ENCODE measurements at regions not wholly inside any gene's neighbourhood (a gene's known extent, or its start where the extent isn't known, plus 50 kb on each side); places are given as distances from the start of the nearest gene placed in this dataset.
"Not testable (repeated sequence)": the region's sequence is repeated elsewhere in the genome, so short reads cannot be mapped to it uniquely, and the experiment has no call there.

DNA sequence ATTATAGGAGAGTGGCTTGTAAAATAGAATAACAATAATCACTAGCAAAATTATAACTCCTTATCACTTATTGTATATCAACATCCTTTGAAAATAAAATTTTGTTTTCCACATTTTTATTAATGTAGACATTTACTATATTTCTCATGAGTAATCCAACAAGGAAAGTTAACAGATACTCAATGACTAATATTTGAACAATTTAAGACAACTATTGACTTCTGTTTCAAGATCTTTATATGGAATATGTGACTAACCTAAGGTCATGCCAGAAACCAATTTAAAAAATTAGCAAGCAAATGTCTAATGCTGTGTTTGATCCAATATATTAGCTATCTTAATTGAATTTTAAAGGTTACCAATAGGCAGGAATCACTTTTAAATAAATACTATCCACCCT lies 638.5 kb upstream of the FLRT2 start:
- H3K27ac ChIP-seq (ENCODE audit: low read depth, low read length), result no peak overlapping the region
- H3K79me2 ChIP-seq (ENCODE audit: control insufficient read depth, insufficient read depth, low read length, unreplicated experiment), result no peaks in the 10 kb centered on the region
- H2AFZ ChIP-seq (ENCODE audit: low read length, unreplicated experiment), result no peak overlapping the region
- no peaks in the 10 kb centered on the region for H3K4me1 ChIP-seq (ENCODE audit: control insufficient read depth, insufficient read depth, low read length, unreplicated experiment)
- H3K36me3 ChIP-seq (ENCODE audit: insufficient read depth, low read length), result no peaks in the 10 kb centered on the region
- no peaks in the 10 kb centered on the region for H3K27me3 ChIP-seq (ENCODE audit: insufficient read depth, low read length)
- no peak overlapping the region for H3K4me3 ChIP-seq (ENCODE audit: low read depth, low read length)

DNA sequence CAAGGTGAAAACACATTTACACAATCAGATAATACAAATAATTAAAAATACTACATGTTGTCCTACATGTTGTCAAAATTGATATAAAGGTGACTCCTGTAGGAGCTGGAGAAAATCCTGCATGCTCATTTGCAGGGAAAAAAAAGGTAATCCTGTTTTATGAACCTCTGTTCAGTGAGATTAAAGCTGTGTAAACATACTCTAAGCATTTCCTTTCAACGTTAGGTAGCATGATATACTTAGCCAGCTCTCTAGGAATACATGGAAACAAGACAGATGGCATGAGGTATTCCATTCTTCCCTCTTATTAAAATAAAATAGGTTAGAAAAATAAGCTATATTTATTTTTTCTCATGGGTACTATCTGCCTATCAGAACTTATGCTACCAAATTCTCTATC lies 635.7 kb upstream of the FLRT2 start:
- Histone ChIP-seq H3K79me2 (ENCODE audit: control insufficient read depth, insufficient read depth, low read length, unreplicated experiment) (no peaks in the 10 kb centered on the region), H2AFZ (ENCODE audit: low read length, unreplicated experiment) (no peak overlapping the region), H3K4me1 (ENCODE audit: control insufficient read depth, insufficient read depth, low read length, unreplicated experiment) (no peaks in the 10 kb centered on the region), H3K27me3 (ENCODE audit: insufficient read depth, low read length) (no peaks in the 10 kb centered on the region), H3K27ac (ENCODE audit: low read depth, low read length) (no peak overlapping the region), H3K4me3 (ENCODE audit: low read depth, low read length) (no peak overlapping the region), H3K36me3 (ENCODE audit: insufficient read depth, low read length) (no peaks in the 10 kb centered on the region)

DNA sequence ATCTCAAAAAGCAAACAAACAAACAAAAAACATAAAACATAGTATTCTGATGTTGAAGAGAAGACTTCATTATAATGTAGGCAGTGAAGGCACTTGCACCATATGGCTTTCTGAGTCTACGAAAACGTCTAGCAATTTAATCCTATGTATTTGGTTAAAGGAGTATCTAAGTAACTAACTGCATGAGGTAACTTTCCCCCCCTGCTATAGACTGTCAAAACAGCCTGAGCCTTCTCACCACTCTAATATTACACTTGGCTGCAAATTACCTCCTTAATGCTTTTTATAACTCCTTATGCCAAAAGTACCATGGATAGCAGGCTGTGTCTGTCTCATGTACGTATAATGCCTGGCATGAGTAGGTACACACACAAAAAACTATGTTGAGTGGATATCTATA lies 607.6 kb upstream of the FLRT2 start:
- no peaks in the 10 kb centered on the region for H3K36me3 ChIP-seq (ENCODE audit: insufficient read depth, low read length)
- no peaks in the 10 kb centered on the region for H3K79me2 ChIP-seq (ENCODE audit: control insufficient read depth, insufficient read depth, low read length, unreplicated experiment)
- no peak overlapping the region for H2AFZ ChIP-seq (ENCODE audit: low read length, unreplicated experiment)
- H3K4me3 ChIP-seq (ENCODE audit: low read depth, low read length), result no peak overlapping the region
- no peaks in the 10 kb centered on the region for H3K4me1 ChIP-seq (ENCODE audit: control insufficient read depth, insufficient read depth, low read length, unreplicated experiment)
- H3K27ac ChIP-seq (ENCODE audit: low read depth, low read length), result no peak overlapping the region
- no peaks in the 10 kb centered on the region for H3K27me3 ChIP-seq (ENCODE audit: insufficient read depth, low read length)

DNA sequence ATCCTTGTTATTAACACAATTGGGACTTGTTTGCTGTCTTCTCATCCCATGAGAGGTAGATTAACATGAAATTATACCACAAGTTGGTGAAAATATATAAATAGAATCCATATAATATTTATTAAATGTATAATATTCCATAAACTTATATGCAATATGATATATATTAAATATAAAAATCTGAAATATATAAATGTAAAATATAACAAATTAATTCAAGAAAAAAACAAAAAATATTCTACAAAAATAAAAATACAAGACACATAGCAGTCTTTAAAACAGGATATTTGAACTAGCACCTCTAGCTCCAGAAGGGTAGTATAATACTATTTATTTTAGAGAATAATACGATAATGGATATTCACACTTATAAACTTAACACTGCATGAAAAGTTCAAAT lies 603.3 kb upstream of the FLRT2 start:
- H3K36me3 ChIP-seq (ENCODE audit: insufficient read depth, low read length), result no peaks in the 10 kb centered on the region
- no peak overlapping the region for H2AFZ ChIP-seq (ENCODE audit: low read length, unreplicated experiment)
- H3K4me1 ChIP-seq (ENCODE audit: control insufficient read depth, insufficient read depth, low read length, unreplicated experiment), result no peaks in the 10 kb centered on the region
- no peak overlapping the region for H3K27ac ChIP-seq (ENCODE audit: low read depth, low read length)
- no peak overlapping the region for H3K4me3 ChIP-seq (ENCODE audit: low read depth, low read length)
- H3K27me3 ChIP-seq (ENCODE audit: insufficient read depth, low read length), result no peaks in the 10 kb centered on the region
- no peaks in the 10 kb centered on the region for H3K79me2 ChIP-seq (ENCODE audit: control insufficient read depth, insufficient read depth, low read length, unreplicated experiment)

DNA sequence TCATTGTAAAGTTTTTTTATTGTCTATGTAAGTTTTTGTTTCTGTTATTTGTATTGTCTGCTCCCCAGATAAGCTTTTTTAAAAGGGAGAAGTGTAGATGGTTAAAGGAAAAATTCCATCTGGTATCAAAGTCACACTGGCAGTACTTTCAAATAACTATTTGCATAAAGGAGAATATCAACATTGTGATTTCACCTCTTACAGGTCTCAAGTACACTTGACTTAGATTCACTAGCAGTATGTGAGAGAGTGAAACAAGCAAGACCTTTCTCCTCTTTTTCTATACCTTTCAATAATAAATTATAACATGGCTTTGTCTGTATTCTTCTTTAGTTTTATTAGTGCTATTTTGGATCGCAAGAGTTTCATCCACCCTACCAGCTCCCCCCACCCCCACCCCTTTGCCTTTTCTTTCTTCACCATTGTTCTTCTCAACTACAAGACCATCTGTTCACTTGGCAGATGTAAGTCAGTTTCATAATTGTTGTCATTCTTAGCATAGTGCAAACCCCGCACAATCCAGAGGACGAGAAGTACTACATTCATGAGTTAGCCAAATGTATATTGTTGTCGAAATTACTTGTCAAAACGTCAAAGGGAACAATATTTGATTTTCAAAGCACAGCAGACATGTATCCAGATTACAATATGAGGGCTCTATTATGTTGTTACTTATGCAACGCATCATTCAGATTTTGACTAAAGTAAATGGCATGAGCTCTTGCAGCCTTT lies 602.7 kb upstream of the FLRT2 start:
- Histone ChIP-seq H3K4me1 (ENCODE audit: control insufficient read depth, insufficient read depth, low read length, unreplicated experiment) (no peaks in the 10 kb centered on the region), H3K27ac (ENCODE audit: low read depth, low read length) (no peak overlapping the region), H3K36me3 (ENCODE audit: insufficient read depth, low read length) (no peaks in the 10 kb centered on the region), H3K4me3 (ENCODE audit: low read depth, low read length) (no peak overlapping the region), H3K27me3 (ENCODE audit: insufficient read depth, low read length) (no peaks in the 10 kb centered on the region), H2AFZ (ENCODE audit: low read length, unreplicated experiment) (no peak overlapping the region), H3K79me2 (ENCODE audit: control insufficient read depth, insufficient read depth, low read length, unreplicated experiment) (no peaks in the 10 kb centered on the region)

DNA sequence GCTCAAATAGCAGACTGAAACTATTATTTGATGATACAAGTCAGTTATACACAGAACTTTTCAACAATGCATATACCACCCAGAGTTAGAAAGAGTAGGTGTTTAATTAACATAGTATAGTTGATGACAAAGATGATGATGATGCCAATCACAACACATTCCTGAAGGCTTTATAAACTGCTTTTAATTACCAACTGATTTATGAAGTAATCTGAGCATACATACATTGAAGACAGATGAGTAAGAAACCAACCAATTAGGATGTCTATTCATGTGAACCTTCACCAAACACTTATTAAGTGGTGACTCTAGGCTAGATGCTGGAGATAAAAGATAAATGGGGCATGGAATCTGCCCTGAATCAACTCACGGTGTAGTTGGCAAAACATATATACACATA lies 600.9 kb upstream of the FLRT2 start:
- H3K4me1 ChIP-seq (ENCODE audit: control insufficient read depth, insufficient read depth, low read length, unreplicated experiment), result no peaks in the 10 kb centered on the region
- no peaks in the 10 kb centered on the region for H3K79me2 ChIP-seq (ENCODE audit: control insufficient read depth, insufficient read depth, low read length, unreplicated experiment)
- H3K27me3 ChIP-seq (ENCODE audit: insufficient read depth, low read length), result no peaks in the 10 kb centered on the region
- no peak overlapping the region for H3K4me3 ChIP-seq (ENCODE audit: low read depth, low read length)
- H2AFZ ChIP-seq (ENCODE audit: low read length, unreplicated experiment), result no peak overlapping the region
- no peaks in the 10 kb centered on the region for H3K36me3 ChIP-seq (ENCODE audit: insufficient read depth, low read length)
- no peak overlapping the region for H3K27ac ChIP-seq (ENCODE audit: low read depth, low read length)

DNA sequence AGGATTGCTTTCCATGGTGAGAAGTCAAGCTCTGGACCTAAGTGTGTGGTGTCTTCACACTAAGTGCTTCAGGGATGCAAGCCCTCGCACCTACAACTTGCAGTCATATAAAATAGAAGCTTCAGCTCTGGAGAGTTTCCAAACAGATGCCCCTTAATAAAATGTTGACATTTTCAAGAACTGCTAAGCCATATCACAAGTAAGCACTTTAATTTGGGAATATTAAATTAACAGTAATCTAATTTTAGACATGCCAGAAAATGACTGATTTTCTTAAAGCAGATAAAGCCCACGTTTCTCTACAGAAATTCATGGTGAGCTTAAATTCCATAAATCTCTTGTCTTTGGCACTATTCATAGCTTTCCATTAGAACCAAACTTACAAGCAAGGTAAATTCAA lies 600.1 kb upstream of the FLRT2 start:
- no peak overlapping the region for H2AFZ ChIP-seq (ENCODE audit: low read length, unreplicated experiment)
- no peaks in the 10 kb centered on the region for H3K27me3 ChIP-seq (ENCODE audit: insufficient read depth, low read length)
- H3K27ac ChIP-seq (ENCODE audit: low read depth, low read length), result no peak overlapping the region
- no peaks in the 10 kb centered on the region for H3K4me1 ChIP-seq (ENCODE audit: control insufficient read depth, insufficient read depth, low read length, unreplicated experiment)
- no peaks in the 10 kb centered on the region for H3K36me3 ChIP-seq (ENCODE audit: insufficient read depth, low read length)
- no peak overlapping the region for H3K4me3 ChIP-seq (ENCODE audit: low read depth, low read length)
- H3K79me2 ChIP-seq (ENCODE audit: control insufficient read depth, insufficient read depth, low read length, unreplicated experiment), result no peaks in the 10 kb centered on the region

DNA sequence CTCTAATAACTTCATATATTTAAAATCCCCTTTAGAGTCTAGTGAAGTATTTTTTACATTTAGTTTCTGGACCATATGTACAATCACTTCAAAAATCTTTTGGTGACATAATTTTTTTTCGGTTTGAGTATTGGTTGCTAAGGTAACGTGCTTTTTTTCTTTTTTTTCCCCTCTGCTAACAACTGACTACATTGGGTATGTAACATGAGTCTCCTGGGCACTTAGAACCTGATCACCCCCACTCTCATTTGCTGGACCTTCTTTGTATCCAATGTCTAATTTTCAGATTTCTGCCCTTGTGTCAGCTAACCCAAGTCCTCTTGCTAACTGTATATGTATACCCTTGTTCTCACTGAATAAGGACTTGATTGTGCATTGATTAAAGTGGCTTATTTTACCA lies 592.9 kb upstream of the FLRT2 start:
- Histone ChIP-seq H3K36me3 (ENCODE audit: insufficient read depth, low read length) (no peaks in the 10 kb centered on the region), H3K79me2 (ENCODE audit: control insufficient read depth, insufficient read depth, low read length, unreplicated experiment) (no peaks in the 10 kb centered on the region), H3K4me3 (ENCODE audit: low read depth, low read length) (no peak overlapping the region), H3K27ac (ENCODE audit: low read depth, low read length) (no peak overlapping the region), H3K4me1 (ENCODE audit: control insufficient read depth, insufficient read depth, low read length, unreplicated experiment) (no peaks in the 10 kb centered on the region), H2AFZ (ENCODE audit: low read length, unreplicated experiment) (no peak overlapping the region), H3K27me3 (ENCODE audit: insufficient read depth, low read length) (no peaks in the 10 kb centered on the region)

DNA sequence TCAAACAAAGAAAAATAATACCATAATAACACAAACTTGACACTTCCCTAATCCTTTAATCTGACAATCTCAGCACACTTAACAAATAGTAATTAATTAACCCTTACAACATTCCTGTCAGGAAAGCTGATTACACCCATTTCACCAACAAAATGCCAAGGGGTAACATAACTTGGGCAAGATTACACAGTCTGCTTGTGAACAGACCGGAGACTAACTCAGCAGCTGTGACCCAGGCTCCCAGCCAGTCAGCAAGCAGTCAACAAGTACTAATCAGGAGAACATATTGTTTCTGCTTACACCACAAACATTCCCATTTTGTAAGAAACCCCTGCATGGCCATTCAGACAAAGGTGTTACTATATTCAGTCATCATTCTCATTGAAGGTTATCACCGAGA lies 592.5 kb upstream of the FLRT2 start:
- no peaks in the 10 kb centered on the region for H3K4me1 ChIP-seq (ENCODE audit: control insufficient read depth, insufficient read depth, low read length, unreplicated experiment)
- H3K27me3 ChIP-seq (ENCODE audit: insufficient read depth, low read length), result no peaks in the 10 kb centered on the region
- no peaks in the 10 kb centered on the region for H3K36me3 ChIP-seq (ENCODE audit: insufficient read depth, low read length)
- H3K27ac ChIP-seq (ENCODE audit: low read depth, low read length), result no peak overlapping the region
- H3K79me2 ChIP-seq (ENCODE audit: control insufficient read depth, insufficient read depth, low read length, unreplicated experiment), result no peaks in the 10 kb centered on the region
- no peak overlapping the region for H3K4me3 ChIP-seq (ENCODE audit: low read depth, low read length)
- no peak overlapping the region for H2AFZ ChIP-seq (ENCODE audit: low read length, unreplicated experiment)

DNA sequence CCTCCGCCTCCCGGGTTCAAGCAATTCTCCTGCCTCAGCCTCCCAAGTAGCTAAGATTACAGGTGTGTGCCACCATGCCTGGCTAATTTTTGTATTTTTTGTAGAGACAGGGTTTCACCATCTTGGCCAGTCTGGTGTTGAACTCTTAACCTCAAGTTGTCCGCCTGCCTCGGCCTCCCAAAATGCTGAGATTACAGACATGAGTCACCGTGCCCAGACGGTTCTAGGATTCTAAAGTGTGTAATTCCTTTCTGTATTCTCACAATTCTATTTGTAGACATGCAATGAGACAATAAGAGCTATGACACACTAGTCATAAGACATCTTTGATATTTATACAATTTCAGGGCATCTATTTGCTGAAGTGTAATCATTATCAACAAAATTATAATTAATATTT lies 585.0 kb upstream of the FLRT2 start:
- H3K4me1 ChIP-seq (ENCODE audit: control insufficient read depth, insufficient read depth, low read length, unreplicated experiment); H3K27ac ChIP-seq (ENCODE audit: low read depth, low read length): not testable (repeated sequence)

DNA sequence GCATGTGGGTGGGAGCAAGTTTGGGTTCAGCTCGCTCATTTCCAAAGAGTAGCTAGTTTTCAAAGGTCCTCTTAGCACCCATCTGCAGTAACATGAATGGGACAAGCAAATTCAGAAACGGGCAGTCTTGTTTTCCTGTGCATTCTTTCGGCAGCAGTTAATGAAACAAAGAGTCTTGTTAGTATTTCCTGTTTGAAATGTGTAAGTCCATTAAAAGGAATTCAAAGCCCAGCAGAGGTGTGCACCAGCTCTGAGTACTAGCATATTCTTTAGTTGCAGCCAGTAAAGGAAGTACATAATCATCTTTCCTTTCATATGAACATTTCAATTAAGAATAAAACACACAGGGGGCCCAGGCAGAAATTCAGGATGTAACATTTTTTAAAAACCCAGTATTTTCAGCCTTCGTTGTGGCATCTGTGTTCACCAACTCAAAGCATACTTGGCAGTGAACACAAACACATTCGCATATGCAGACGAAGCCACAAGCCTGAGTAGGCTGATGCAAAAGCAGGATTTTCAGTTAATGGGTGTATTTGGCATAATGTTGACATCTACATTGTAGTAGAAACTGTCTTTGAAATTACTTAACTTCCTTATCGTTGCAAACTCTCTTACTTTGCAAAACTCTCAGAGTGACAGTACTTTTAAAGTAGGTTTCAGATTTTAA lies 570.0 kb upstream of the FLRT2 start:
- H3K4me1 ChIP-seq (ENCODE audit: control insufficient read depth, insufficient read depth, low read length, unreplicated experiment), result no peaks in the 10 kb centered on the region
- H3K27ac ChIP-seq (ENCODE audit: low read depth, low read length), result no peak overlapping the region
- H3K4me3 ChIP-seq (ENCODE audit: low read depth, low read length), result no peak overlapping the region
- H3K27me3 ChIP-seq (ENCODE audit: insufficient read depth, low read length), result no peaks in the 10 kb centered on the region
- no peak overlapping the region for H2AFZ ChIP-seq (ENCODE audit: low read length, unreplicated experiment)
- no peaks in the 10 kb centered on the region for H3K79me2 ChIP-seq (ENCODE audit: control insufficient read depth, insufficient read depth, low read length, unreplicated experiment)
- H3K36me3 ChIP-seq (ENCODE audit: insufficient read depth, low read length), result no peaks in the 10 kb centered on the region

More for the DNA sequence above, 585.0 kb upstream of the FLRT2 start:
- H3K36me3 ChIP-seq (ENCODE audit: insufficient read depth, low read length); H3K79me2 ChIP-seq (ENCODE audit: control insufficient read depth, insufficient read depth, low read length, unreplicated experiment); H3K4me3 ChIP-seq (ENCODE audit: low read depth, low read length); H3K27me3 ChIP-seq (ENCODE audit: insufficient read depth, low read length); H2AFZ ChIP-seq (ENCODE audit: low read length, unreplicated experiment): not testable (repeated sequence)

Measured in ACC112 (cell line).